ENCODE measurements at regions not wholly inside any gene's neighbourhood (a gene's known extent, or its start where the extent isn't known, plus 50 kb on each side); places are given as distances from the start of the nearest gene placed in this dataset.

DNA sequence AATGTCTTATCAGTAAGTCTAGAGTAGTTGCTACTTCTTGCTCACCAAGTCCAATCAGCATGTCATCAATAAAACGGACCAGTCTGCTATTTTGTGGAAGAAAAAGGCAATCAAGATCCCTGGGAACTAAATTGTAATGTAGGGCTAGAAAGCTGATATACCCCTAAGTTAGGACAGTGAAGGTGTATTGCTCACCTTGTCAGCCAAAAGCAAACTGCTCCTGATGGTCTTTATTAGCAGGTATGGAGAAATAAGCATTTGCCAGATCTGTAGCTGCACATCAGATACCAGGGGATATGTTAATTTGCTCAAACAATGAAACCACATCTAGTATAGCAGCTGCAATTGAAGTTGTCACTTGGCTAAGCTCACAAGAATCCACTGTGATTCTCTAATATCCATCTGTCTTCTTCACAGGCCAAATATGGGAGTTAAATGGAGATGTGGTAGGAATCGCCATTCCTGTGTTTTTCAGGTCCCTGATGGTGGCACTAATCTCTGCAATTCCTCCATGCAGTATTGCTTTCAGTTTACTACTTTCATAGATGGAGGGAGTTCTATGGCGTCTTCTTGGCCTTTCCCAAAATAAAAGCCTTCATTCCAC, 75.0 kb downstream of the TMEM237 start:
- DNase-seq (ENCODE audit: low read depth) (no peak), FAIRE-seq (no peak)
- Histone ChIP-seq H3K36me3 (ENCODE audit: control insufficient read depth, insufficient read depth, low read length) (no peaks in the 10 kb centered on the region), H3K4me3 (ENCODE audit: low read depth, low read length) (no peak overlapping the region), H3K27me3 (ENCODE audit: control insufficient read depth, insufficient read depth, low read length) (no peaks in the 10 kb centered on the region)
- TF ChIP-seq, protein P1, sequence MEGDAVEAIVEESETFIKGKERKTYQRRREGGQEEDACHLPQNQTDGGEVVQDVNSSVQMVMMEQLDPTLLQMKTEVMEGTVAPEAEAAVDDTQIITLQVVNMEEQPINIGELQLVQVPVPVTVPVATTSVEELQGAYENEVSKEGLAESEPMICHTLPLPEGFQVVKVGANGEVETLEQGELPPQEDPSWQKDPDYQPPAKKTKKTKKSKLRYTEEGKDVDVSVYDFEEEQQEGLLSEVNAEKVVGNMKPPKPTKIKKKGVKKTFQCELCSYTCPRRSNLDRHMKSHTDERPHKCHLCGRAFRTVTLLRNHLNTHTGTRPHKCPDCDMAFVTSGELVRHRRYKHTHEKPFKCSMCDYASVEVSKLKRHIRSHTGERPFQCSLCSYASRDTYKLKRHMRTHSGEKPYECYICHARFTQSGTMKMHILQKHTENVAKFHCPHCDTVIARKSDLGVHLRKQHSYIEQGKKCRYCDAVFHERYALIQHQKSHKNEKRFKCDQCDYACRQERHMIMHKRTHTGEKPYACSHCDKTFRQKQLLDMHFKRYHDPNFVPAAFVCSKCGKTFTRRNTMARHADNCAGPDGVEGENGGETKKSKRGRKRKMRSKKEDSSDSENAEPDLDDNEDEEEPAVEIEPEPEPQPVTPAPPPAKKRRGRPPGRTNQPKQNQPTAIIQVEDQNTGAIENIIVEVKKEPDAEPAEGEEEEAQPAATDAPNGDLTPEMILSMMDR (IDR thresholded peaks at IDR 0.05; ENCODE audit: insufficient read depth, low read length, severe bottlenecking), result no peak

DNA sequence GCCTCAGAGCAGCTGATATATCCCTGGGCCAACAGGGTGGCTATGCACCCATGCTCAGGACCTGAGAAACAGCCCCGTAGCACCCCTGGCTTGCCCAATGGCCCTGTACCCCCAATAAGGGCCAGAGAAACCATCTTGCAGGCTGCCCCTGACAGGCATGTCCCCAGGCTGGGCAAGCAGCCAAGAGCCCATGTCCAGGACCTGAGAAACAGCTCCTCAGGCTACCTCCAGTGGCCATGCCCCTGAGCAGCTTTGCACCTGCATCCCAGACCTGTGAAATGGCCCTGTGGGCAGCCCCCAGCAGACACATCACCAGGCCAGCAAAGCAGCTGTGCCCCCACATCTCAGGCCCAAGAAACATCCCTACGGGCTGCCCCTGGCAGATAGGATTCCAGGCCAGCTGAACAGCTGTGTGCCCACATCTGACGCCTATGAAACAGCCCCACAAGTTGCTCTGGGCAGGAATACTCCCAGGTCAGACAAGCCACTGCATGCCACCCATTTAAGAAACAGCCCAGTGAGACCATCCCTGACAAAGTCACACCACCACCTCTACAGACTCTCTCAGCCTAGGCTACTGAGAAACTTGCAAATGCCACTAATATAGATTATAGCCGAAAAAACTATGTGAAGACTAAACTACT, 84.1 kb downstream of the TMEM237 start:
- H3K27me3 ChIP-seq (ENCODE audit: control insufficient read depth, insufficient read depth, low read length), result no peaks in the 10 kb centered on the region
- H3K36me3 ChIP-seq (ENCODE audit: control insufficient read depth, insufficient read depth, low read length), result no peaks in the 10 kb centered on the region
- no peak overlapping the region for H3K4me3 ChIP-seq (ENCODE audit: low read depth, low read length)
- no peak for FAIRE-seq
- peak; percentile 44 for DNase-seq (ENCODE audit: low read depth)
- TF ChIP-seq, protein P1 (IDR thresholded peaks at IDR 0.05; ENCODE audit: insufficient read depth, low read length, severe bottlenecking), result no peak

DNA sequence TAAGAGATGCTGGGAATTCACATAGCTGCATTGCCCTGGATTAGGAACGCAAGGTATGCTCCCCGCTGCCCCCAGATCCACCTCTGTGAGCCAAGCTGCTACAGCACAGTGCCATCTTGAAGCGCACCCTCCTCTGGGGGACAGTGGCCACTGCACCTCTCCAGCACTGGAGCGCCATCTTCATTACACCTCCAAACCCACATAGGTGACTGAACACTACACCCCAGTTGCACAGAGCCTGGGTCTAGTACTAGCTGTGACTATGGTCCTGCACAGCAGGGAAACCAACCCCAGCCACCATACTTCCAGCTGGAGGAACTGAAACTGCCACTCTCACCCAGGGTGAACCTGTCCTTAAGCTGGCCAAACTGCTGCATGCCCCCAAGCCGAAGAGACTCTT, 84.6 kb downstream of the TMEM237 start:
- Histone ChIP-seq H3K27me3 (ENCODE audit: control insufficient read depth, insufficient read depth, low read length) (no peaks in the 10 kb centered on the region), H3K36me3 (ENCODE audit: control insufficient read depth, insufficient read depth, low read length) (no peaks in the 10 kb centered on the region), H3K4me3 (ENCODE audit: low read depth, low read length) (no peak overlapping the region)
- TF ChIP-seq, protein P1 (IDR thresholded peaks at IDR 0.05; ENCODE audit: insufficient read depth, low read length, severe bottlenecking), result no peak
- peak; percentile 40 for FAIRE-seq
- no peak for DNase-seq (ENCODE audit: low read depth)

DNA sequence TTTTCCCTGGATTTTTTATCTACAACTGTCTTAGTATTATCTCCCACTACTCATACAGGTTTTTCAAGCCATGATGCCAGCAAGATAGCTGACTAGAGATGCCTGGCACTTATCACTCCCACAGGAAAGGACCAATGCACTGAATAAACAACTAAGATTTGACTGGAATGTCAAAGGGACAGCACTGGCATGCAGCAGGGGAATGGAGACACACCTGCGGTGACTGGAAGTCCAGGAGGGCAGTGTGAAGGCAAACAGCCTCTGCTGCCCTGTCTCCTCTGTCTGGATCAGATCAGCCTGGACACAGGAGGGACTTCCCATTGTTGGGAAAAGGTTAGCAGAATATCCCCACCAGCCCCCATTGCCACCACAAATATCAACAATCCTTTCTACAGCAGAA, 85.1 kb downstream of the TMEM237 start:
- H3K27me3 ChIP-seq (ENCODE audit: control insufficient read depth, insufficient read depth, low read length), result no peaks in the 10 kb centered on the region
- FAIRE-seq (no peak), DNase-seq (ENCODE audit: low read depth) (no peak)
- H3K4me3 ChIP-seq (ENCODE audit: low read depth, low read length), result no peak overlapping the region
- H3K36me3 ChIP-seq (ENCODE audit: control insufficient read depth, insufficient read depth, low read length), result no peaks in the 10 kb centered on the region
- TF ChIP-seq, protein P1 (IDR thresholded peaks at IDR 0.05; ENCODE audit: insufficient read depth, low read length, severe bottlenecking), result no peak

DNA sequence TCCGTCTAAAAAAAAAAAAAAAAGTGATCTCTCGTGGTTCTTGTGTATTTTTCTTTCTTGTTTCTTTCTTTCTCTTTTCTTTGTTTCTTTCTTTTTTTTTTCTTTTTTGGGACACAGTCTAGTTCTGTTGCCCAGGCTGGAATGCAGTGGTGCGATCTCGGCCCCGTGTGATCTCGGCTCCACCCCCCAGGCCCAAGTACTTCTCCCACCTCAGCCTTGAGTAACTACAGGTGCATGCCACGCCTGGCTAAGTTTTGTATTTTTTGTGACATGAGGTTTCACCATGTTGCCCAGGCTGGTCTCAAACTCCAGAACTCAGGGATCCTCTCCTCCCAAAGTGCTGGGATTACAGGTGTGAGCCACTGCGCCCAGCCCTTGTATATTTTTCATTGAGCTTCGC, 91.4 kb downstream of the TMEM237 start:
- TF ChIP-seq, protein P1 (IDR thresholded peaks at IDR 0.05; ENCODE audit: insufficient read depth, low read length, severe bottlenecking), result no peak
- FAIRE-seq, result no peak
- Histone ChIP-seq H3K36me3 (ENCODE audit: control insufficient read depth, insufficient read depth, low read length) (no peaks in the 10 kb centered on the region), H3K27me3 (ENCODE audit: control insufficient read depth, insufficient read depth, low read length) (no peaks in the 10 kb centered on the region), H3K4me3 (ENCODE audit: low read depth, low read length) (no peak overlapping the region)
- no peak for DNase-seq (ENCODE audit: low read depth)

DNA sequence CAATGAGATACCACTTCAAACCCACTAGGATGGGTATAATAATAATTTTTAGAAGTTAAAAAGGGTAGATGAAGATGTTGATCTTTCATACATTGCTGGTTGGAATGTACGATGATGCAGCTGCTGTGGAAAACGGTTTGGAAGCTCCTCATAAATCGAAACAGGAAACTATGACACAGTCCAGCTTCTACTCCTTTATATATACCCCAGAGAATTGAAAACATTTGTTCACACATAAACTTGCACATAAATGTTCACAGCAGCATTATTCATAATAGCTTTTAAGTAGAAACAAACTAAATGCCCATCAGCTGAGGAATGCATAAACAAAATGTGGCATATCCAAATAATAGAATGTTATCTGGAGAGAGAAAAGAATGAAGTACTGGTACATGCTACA, 95.0 kb downstream of the STRADB start:
- TF ChIP-seq, protein P1 (IDR thresholded peaks at IDR 0.05; ENCODE audit: insufficient read depth, low read length, severe bottlenecking), result no peak
- no peak overlapping the region for H3K4me3 ChIP-seq (ENCODE audit: low read depth, low read length)
- no peaks in the 10 kb centered on the region for H3K27me3 ChIP-seq (ENCODE audit: control insufficient read depth, insufficient read depth, low read length)
- no peaks in the 10 kb centered on the region for H3K36me3 ChIP-seq (ENCODE audit: control insufficient read depth, insufficient read depth, low read length)
- FAIRE-seq (no peak), DNase-seq (ENCODE audit: low read depth) (no peak)

Data from bronchial epithelial cell (primary cell).